ENCODE measurements at regions not wholly inside any gene's neighbourhood (a gene's known extent, or its start where the extent isn't known, plus 50 kb on each side); places are given as distances from the start of the nearest gene placed in this dataset.

DNA sequence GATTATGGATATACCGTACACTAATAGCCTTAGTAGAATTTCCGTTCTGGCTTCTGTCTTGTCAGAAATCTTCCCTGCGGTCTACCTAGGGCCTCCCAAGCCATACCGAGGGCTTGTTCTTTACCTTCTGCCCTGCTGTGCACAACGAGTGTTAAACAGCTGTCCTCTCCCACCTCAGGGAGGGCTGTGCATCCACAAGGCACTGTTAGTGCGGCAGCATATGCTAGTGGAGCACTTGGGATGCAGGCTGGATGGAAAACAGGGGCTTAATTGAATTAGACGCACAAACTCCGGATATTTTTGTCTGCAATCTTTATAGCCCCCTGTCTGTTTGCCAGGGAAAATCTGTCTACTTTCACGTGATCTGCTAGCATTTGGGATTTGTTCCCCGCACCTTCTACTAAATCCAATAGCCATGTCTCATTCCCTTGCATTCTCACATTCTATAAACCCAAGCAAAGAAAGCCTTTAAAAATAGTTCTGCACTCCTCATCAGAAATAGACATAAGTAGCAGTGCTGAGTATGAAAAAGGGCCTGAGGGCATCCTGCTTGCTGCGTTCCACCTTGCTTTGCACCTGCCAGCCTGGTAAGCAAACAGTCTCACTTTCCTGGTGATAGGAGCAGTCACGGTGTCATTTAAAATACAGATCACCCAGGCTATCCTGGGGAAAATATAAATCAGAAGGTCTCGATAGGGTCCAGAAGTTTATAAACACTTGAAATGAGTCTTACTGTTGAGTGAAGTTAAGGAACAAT is 382.6 kb downstream of the RASEF start:
- in situ Hi-C loops (cut with HindIII; ENCODE audit: low sequenced_read_pairs), result no loop called here
- no peak for DNase-seq (ENCODE audit: low spot score)

DNA sequence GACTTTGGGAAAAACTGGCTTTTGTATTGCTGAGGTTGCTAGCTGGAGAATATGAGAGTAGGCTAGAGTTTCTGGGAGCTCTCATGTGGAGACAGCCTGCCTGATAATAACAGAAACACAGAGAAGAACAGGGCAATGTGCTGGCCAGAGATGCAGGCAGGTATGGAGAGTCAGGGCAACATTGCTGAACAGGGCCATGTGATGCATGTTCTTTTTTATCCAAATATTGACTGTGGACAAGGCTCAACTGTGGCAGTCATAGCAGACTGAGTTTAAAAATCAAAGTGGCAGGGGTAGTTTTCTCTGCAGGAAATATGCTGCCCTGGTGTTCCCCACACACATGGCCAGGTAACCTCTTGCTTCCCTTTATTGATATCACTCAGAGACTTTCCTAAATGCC is 381.1 kb downstream of the RASEF start:
- in situ Hi-C loops (cut with HindIII; ENCODE audit: low sequenced_read_pairs), result no loop called here

DNA sequence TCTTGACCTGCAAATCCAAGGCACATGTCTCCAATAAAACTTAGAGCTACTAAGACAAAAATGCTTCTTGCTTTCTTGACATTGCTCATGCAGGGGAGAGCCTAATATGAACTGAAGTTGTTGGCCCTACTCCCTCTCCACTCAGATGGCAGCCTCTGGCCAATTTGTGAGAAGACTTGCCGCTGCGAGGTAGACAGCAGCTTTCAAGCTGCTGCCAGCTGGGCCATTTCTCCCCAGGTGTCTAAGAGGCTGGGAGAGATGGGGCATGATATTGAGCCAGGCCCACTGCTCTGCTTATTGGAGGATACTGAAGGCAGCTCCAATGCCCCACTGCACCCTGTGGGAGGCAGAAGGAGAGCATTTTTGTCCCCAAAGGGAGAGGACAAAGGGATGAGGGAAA is 380.5 kb downstream of the RASEF start:
- DNase-seq (ENCODE audit: low spot score), result peak; percentile 91
- in situ Hi-C loops (cut with HindIII; ENCODE audit: low sequenced_read_pairs), result no loop called here

More for the DNA sequence above, 381.1 kb downstream of the RASEF start:
- peak; percentile 33 for DNase-seq (ENCODE audit: low spot score)

DNA sequence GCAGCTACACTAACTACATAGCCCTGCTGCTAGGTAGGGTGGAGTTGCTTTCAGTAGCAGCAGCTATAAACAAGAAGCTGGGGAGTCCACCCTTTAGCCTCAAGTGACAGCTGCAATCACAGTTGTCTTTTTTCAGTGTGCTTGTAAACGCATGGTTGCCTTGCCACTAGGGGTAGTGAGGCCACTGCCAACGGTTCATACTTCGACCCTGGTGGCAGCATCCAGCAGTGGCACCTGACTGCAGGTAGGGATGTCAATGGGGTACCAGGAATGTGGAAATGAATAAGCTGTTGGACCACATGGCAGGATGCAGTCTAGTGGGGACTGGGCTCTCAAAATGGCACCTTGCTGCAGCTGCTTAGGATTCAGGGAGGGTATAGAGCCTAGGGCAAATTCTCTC is 367.2 kb downstream of the RASEF start:
- DNase-seq (ENCODE audit: low spot score), result no peak
- in situ Hi-C loops (cut with HindIII; ENCODE audit: low sequenced_read_pairs), result no loop called here

DNA sequence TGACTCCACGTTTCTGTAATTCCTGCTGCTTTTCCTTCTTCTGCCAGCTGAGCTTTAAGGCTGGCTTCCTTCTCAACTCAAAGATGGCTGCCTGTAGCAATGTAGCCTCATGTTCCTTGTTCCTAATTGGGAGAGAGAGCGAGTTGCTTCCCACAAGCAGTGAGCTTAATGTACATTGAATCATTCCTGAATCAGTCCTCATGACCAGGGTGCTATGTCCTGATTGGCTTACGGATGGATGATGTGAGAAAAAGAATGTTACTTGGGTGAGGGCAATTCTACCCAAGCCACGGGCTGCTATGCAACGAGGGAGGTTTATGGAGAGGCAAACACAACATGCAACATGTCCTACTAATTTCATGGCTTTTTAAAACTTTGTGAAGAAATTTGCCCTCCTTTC is 356.2 kb downstream of the RASEF start:
- in situ Hi-C loops (cut with HindIII; ENCODE audit: low sequenced_read_pairs), result no loop called here
- no peak for DNase-seq (ENCODE audit: low spot score)

DNA sequence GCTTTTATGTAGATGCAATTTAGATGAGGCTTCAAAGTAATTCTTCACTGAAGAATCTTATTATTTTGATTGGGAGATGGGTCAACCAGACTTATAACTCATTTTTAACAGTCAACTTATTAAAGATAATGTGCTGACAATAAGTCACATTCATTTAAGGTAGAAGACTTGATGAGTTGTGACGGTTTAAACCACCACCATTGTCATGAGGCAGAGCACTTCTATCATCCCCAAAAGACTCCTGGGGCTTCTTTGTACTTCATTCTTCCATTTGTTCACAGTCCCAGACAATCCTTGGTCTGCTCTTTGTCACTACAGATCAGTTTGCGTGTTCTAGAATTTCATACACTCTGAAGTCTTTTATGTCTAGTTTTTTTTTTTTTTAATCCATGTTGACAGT is 346.1 kb downstream of the RASEF start:
- DNase-seq (ENCODE audit: low spot score), result no peak
- in situ Hi-C loops (cut with HindIII; ENCODE audit: low sequenced_read_pairs), result no loop called here

DNA sequence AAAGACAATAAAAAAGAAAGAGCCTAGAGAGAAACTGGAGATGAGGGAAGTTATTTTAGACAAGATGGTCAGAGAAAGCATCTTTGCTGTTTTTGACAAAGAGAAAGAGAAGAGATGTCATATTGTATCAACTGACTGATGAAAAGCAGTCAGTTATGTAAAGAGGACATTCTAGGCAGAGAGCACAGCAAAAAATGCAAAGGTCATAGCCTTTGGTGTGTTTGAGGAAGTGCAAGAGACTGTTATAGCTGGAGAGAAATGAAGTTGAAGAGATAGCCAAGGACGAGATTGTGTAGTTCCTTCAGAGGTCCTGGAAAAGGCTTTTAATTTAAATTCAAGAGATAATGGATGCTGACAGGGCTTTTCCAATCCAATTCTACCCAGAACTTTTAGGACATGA is 342.4 kb downstream of the RASEF start:
- DNase-seq (ENCODE audit: low spot score), result no peak
- in situ Hi-C loops (cut with HindIII; ENCODE audit: low sequenced_read_pairs), result no loop called here

DNA sequence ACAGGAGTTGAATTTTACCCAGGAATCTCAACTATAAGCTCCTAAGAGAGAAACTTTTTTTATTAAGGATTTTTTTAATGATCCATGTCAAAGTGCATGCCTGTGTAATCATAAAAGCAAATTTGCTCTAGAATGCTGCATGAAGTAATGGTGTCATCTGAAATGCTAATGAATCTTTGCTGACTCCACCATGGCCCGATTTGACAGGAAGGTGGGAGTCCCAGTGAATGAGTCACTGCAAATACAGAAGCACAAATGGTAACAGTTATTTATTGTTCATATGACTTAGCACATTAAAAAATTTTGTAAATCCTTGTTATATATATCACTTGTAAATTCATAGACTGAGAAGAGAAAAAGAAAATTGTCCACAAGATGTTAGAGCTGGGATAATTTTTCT is 341.3 kb downstream of the RASEF start:
- in situ Hi-C loops (cut with HindIII; ENCODE audit: low sequenced_read_pairs), result no loop called here
- DNase-seq (ENCODE audit: low spot score), result no peak

DNA sequence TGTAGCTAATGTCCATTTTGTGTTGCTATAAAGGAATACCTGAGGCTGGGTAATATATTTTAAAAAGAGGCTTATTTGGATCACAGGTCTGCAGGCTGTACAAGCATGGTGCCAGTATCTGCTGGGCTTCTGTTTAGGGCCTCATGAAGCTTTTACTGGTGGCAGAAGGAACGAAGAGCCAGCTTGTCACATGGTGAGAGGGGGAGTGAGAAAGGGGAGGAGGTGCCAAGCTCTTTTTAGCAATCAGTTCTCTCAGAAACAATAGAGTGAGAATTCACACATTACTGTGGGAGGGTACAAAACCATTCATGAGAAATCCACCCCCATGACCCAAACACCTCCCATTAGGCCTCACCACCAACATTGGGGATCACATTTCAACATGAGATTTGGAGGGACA is 340.9 kb downstream of the RASEF start:
- in situ Hi-C loops (cut with HindIII; ENCODE audit: low sequenced_read_pairs), result no loop called here

DNA sequence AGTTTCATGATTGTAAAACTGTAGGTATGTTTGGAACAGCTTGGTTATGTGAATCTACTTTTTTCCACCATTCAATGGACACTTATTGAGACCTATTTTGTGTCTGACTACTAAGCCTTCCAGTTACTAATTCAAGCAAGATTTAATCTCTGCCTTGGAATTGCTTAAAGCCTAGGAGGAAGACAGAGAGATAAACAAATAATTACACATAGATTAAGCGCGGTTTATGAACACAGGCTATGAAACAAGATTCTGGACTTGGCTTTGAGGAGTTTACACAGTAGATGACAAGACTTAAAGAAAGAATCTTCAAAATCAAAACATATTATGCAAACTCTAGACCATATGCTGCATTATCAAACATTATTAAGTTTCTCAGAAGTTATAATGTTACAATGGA is 340.4 kb downstream of the RASEF start:
- in situ Hi-C loops (cut with HindIII; ENCODE audit: low sequenced_read_pairs), result no loop called here
- no peak for DNase-seq (ENCODE audit: low spot score)

More for the DNA sequence above, 340.9 kb downstream of the RASEF start:
- no peak for DNase-seq (ENCODE audit: low spot score)

DNA sequence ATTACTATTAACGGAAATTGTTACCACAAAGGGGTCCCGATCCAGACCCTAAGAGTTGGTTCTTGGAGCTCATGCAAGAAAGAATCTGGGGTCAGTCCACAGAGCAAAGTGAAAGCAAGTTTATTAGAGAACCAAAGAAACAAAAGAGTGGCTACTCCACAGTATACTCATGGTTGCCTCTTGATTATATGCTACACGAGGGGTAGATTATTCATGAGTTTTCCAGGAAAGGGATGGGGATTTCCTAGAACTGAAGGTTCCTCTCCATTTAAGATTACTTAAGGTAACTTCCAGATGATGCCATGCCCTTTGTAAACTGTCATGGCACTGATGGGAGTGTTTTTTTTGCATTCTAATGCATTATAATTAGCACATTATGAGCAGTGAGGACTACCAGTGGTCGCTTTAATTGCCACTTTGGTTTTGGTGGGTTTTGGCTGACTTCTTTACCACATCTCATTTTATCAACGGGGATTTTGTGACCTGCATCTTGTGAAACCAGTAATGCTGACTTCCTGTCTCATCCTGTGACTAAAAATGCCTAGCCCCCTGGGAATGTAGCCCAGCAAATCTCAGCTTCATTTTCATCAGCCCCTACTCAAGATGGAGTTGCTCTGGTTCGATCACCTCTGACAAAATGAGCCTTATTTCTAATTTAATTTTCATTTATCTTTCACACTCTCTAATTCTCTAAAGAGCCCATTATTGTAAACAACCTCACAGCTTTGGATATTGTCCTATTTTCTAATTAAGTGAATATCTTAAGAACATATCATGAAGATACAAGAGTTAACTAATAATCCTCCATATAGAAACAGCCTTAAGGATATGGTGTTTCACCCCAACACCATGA is 336.3 kb downstream of the RASEF start:
- DNase-seq (ENCODE audit: low spot score), result no peak
- in situ Hi-C loops (cut with HindIII; ENCODE audit: low sequenced_read_pairs), result no loop called here

DNA sequence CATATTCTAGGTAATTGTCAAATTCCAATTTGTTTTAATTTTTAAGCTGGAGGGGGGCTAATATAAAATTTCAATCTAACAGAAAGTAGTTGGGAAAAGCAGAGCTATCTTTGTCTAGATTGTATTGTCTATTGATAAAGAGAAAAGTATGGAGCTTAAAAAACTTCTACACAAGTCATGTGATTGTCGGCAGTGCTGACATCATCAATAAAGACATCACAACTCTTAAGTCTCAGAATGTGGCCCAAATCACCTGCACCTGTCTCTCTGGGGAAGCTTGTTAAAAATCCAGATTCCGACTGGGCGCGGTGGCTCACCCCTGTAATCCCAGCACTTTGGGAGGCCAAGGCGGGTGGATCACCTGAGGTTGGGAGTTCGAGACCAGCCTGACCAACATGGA is 333.8 kb downstream of the RASEF start:
- in situ Hi-C loops (cut with HindIII; ENCODE audit: low sequenced_read_pairs), result no loop called here
- DNase-seq (ENCODE audit: low spot score), result no peak

DNA sequence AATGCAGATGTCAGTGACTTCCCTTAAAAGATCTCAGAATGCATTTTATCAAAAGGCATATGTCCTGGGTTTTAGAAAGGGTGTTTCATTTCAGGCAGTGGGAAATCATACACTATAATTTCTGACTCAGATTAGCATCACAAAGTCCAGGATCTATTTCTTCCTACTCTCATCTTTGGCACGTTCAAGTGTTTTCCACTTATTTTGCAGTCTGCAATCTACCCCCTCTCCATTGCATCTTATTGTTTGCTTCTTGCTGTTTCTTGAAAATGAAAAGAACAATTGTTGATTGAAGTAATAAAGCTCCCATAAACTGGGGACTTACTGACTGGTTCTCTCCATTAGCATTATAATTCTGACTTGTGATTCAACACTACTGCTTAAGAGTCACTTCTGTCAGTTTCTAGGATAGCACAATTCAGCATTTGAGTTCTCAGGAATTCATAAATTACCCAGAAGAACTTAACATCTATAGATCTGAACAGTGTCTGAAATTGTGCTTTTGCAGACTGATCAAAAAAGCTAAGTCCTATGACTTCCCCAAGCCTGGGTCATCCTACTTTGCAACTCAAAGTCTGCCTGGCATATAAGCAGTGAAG is 332.9 kb downstream of the RASEF start:
- no peak for DNase-seq (ENCODE audit: low spot score)
- in situ Hi-C loops (cut with HindIII; ENCODE audit: low sequenced_read_pairs), result no loop called here

DNA sequence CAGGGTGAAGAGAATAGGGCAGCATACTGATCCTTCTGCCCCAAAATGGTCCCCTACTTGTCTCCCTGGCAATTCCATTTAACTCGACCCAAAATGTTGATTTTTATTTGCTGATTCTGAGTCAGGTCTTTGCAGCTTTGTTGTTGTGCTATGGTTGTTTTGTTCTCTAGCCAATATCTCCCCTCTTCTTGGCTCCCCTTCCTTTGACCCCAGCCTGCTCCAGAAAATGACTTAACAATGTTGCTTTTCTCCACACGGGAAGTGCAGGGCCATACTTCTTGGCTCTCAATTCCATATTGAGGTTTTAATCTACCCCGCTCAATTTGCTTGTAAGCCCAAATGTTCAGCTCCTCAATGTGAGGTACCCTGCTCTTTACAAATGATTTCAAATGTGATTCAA is 330.0 kb downstream of the RASEF start:
- in situ Hi-C loops (cut with HindIII; ENCODE audit: low sequenced_read_pairs), result no loop called here

DNA sequence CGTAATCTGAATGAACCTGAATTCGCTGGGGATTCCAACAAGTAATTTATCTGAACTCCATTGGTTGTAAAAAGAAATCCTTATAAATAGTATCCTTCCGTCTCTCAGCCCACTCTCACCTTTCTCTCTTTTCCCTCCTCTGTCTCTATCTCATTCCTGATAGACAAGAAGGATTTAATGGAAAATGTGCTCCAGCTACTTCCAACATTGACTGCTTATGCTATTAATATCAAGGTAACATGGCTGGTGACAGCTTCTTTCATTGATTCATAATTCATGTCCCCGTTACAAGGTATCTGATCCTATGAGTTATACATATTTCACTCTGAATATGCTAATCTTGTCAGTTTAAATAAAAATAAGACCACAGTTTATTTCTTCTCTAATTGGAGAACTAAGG is 326.8 kb downstream of the RASEF start:
- no peak for DNase-seq (ENCODE audit: low spot score)
- in situ Hi-C loops (cut with HindIII; ENCODE audit: low sequenced_read_pairs), result no loop called here

More for the DNA sequence above, 330.0 kb downstream of the RASEF start:
- DNase-seq (ENCODE audit: low spot score), result no peak

DNA sequence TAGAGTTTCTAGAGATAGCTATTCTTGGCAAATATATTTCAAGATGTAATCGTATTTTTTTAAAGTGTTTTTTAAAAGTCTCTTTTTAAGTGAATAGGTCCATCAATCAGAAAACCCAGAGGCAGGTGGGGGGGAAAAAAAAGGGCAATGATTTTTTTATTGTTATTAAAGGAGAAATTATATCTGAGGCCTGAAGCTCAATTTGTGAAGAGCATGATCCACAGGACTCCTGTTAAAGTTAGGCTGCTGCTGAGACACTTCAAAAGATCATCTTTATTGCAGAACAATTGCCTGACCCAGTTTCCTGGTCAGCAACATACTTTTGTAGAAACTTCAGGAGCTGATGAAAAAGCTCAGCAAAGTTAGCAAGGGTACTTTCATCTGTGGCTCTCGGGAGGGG is 326.2 kb downstream of the RASEF start:
- no peak for DNase-seq (ENCODE audit: low spot score)
- in situ Hi-C loops (cut with HindIII; ENCODE audit: low sequenced_read_pairs), result no loop called here

DNA sequence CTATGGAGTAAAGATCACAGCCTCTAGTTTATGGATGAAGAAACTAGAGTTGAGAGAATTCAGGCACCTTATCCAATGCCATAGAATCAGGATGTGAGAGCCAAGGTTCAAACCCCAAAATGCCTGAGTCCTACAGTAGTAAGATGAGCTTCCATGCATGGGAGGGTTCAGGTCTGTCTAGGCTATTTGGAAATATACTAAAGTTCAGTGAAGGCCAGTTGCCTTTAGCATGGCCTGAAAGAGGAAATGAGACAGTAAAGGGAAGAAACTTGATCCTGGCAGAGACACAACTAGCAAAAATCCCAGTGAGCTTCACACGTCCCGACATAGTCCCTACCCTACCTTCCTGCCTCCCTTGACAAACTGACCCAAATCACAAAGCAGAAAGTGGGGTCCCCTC is 317.0 kb downstream of the RASEF start:
- in situ Hi-C loops (cut with HindIII; ENCODE audit: low sequenced_read_pairs), result no loop called here
- DNase-seq (ENCODE audit: low spot score), result no peak

DNA sequence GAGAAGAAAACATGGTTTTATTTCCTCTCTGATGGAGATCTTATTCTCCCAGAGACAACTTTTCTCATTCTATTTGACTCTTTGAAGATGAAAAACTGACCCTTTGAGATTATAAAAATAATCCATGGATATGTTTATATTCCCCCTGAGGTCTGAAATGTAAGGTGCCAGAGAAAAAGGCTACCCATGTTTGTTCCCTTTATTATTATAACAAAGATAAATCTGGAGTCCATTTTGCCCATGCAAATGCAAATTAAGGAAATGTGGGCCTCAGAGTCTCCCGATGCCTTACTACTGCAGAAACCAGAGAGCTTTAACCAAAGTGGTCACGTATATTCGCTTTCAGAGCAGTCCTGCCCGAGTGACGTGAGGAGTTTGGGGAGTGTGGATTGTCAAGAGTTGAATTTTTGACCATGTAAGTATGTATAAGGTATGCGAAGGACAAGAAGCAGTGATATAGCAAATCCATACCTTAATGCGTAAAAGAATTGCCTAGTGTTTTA is 312.5 kb downstream of the RASEF start:
- in situ Hi-C loops (cut with HindIII; ENCODE audit: low sequenced_read_pairs), result no loop called here
- DNase-seq (ENCODE audit: low spot score), result no peak

DNA sequence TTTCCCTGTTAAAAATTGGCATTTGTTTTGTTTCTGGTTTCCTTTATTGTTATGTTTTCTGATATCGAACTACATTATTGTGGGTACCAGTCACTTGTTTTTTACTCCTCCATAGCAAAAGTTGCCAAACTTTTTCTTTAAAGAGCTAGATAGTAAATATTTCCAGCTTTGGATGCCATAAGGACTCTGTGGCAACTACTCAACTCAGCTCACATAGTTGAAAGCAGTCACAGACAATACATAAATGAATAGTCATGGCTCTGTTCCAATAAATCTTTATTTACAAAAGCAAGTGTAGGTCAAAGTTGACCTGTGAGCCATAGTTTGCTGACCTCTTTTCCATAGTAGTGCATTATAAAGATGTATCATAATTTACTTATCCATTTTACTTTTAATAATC is 305.0 kb downstream of the RASEF start:
- in situ Hi-C loops (cut with HindIII; ENCODE audit: low sequenced_read_pairs), result no loop called here
- no peak for DNase-seq (ENCODE audit: low spot score)

DNA sequence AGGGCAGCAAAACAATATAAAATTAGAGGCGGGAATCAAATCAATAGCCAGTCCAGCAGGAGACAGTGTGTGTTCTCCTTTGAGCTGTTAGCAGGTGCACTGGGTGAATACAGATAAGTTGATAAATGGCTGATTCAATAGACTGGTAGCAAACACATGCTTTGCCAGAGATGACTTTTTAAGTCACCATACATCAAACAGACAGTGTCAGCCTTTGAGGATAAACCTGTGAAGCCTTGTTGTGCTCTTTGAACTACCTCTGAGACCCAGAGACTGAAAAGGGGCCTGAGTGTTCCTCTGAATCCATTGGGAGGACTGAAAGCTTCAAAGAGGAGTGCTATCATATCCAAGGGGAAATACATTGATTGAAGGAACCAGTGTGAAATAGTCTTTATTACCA is 301.9 kb downstream of the RASEF start:
- DNase-seq (ENCODE audit: low spot score), result no peak
- in situ Hi-C loops (cut with HindIII; ENCODE audit: low sequenced_read_pairs), result no loop called here
